ENCODE measurements at regions not wholly inside any gene's neighbourhood (a gene's known extent, or its start where the extent isn't known, plus 50 kb on each side); places are given as distances from the start of the nearest gene placed in this dataset.

- TF ChIP-seq CTCF (IDR thresholded peaks at IDR 0.05): no peak
- TF ChIP-seq POLR2A (IDR thresholded peaks at IDR 0.05): no peak
Measured at GRCh38 chr7:52209614-52210013, 825.8 kb upstream of the POM121L12 start.
